ENCODE measurements at regions not wholly inside any gene's neighbourhood (a gene's known extent, or its start where the extent isn't known, plus 50 kb on each side); places are given as distances from the start of the nearest gene placed in this dataset.

GRCh38 chr13:112246731-112247470 lies 129.3 kb upstream of the SPACA7 start:
- intact Hi-C loops (cut with DNase I): no loop called here
- no peak for TF ChIP-seq POLR2AphosphoS5 (IDR thresholded peaks at IDR 0.05)
- no peak for TF ChIP-seq CTCF (IDR thresholded peaks at IDR 0.05)
- no peak for TF ChIP-seq POLR2A (IDR thresholded peaks at IDR 0.05; ENCODE audit: low read depth)
- TF ChIP-seq EP300 (IDR thresholded peaks at IDR 0.05): no peak
- DNase-seq (ENCODE audit: extremely low spot score): peak; percentile 82

GRCh38 chr13:112247471-112248405 lies 128.4 kb upstream of the SPACA7 start:
- H3K27ac ChIP-seq (replicated peaks in 1 of 4): no peak overlapping the region
- no peaks in the 10 kb centered on the region for H3K36me3 ChIP-seq
- no peaks in the 10 kb centered on the region for H3K9me3 ChIP-seq
- H3K4me3 ChIP-seq: no peak overlapping the region
- WGBS: 79% methylated on average over 14 of the region's 31 CpGs
- TF ChIP-seq POLR2A (IDR thresholded peaks at IDR 0.05; ENCODE audit: low read depth): no peak
- no peak for TF ChIP-seq EP300 (IDR thresholded peaks at IDR 0.05)
- TF ChIP-seq POLR2AphosphoS5 (IDR thresholded peaks at IDR 0.05): no peak
- TF ChIP-seq CTCF (IDR thresholded peaks at IDR 0.05): no peak
- H3K27me3 ChIP-seq: peaks cover 0 to 9% (median 0%) of the 10 kb centered on the region in 4 donors
- intact Hi-C loops (cut with DNase I): no loop called here
- peaks cover 0 to 9% (median 2%) of the 10 kb centered on the region in 4 donors for H3K4me1 ChIP-seq
- peak; percentile 77 for DNase-seq (ENCODE audit: extremely low spot score)

More at GRCh38 chr13:112246731-112247470, 129.3 kb upstream of the SPACA7 start:
- no peak overlapping the region for H3K4me3 ChIP-seq
- peaks cover 0 to 9% (median 2%) of the 10 kb centered on the region in 4 donors for H3K4me1 ChIP-seq
- no peaks in the 10 kb centered on the region for H3K36me3 ChIP-seq
- no peaks in the 10 kb centered on the region for H3K9me3 ChIP-seq
- peaks cover 0 to 9% (median 0%) of the 10 kb centered on the region in 4 donors for H3K27me3 ChIP-seq
- 91% methylated on average over 22 of the region's 24 CpGs for WGBS
- no peak overlapping the region for H3K27ac ChIP-seq (replicated peaks in 1 of 4)

GRCh38 chr13:112248406-112248760 lies 127.8 kb upstream of the SPACA7 start:
- WGBS: 75% methylated on average over 8 of the region's 8 CpGs
- DNase-seq (ENCODE audit: extremely low spot score): peak; percentile 31
- intact Hi-C loops (cut with DNase I): no loop called here
- Histone ChIP-seq H3K27me3 (peaks cover 0 to 14% (median 0%) of the 10 kb centered on the region in 4 donors), H3K4me3 (no peak overlapping the region), H3K27ac (replicated peaks in 1 of 4) (no peak overlapping the region), H3K4me1 (peaks cover 0 to 9% (median 2%) of the 10 kb centered on the region in 4 donors), H3K36me3 (no peaks in the 10 kb centered on the region), H3K9me3 (no peaks in the 10 kb centered on the region)
- TF ChIP-seq CTCF (IDR thresholded peaks at IDR 0.05) (no peak), EP300 (IDR thresholded peaks at IDR 0.05) (no peak), POLR2AphosphoS5 (IDR thresholded peaks at IDR 0.05) (no peak), POLR2A (IDR thresholded peaks at IDR 0.05; ENCODE audit: low read depth) (no peak)

- Histone ChIP-seq H3K36me3 (no peaks in the 10 kb centered on the region), H3K9me3 (no peaks in the 10 kb centered on the region), H3K27ac (replicated peaks in 1 of 4) (no peak overlapping the region), H3K27me3 (peaks cover 0 to 21% (median 0%) of the 10 kb centered on the region in 4 donors), H3K4me1 (peaks cover 0 to 9% (median 2%) of the 10 kb centered on the region in 4 donors), H3K4me3 (no peak overlapping the region)
- WGBS: 65% methylated on average over 25 of the region's 25 CpGs
- intact Hi-C loops (cut with DNase I): no loop called here
- DNase-seq (ENCODE audit: extremely low spot score): peak; percentile 75
- TF ChIP-seq POLR2A (IDR thresholded peaks at IDR 0.05; ENCODE audit: low read depth): no peak
- TF ChIP-seq CTCF (IDR thresholded peaks at IDR 0.05): no peak
- TF ChIP-seq EP300 (IDR thresholded peaks at IDR 0.05): no peak
- no peak for TF ChIP-seq POLR2AphosphoS5 (IDR thresholded peaks at IDR 0.05)
These were observed 127.1 kb upstream of the SPACA7 start for GRCh38 chr13:112248862-112249592.

Data from esophagus muscularis mucosa (tissue), 4 donors.